Glomerular visceral epithelial cell (primary cell): ENCODE measurements at regions not wholly inside any gene's neighbourhood (a gene's known extent, or its start where the extent isn't known, plus 50 kb on each side); places are given as distances from the start of the nearest gene placed in this dataset.

ENCODE experiments used
- DNase-seq: peaks from one replicate; pipeline ENCODE4 v3.0.0-alpha.2; 2016; ENCODE audit errors: extremely low spot score

DNA sequence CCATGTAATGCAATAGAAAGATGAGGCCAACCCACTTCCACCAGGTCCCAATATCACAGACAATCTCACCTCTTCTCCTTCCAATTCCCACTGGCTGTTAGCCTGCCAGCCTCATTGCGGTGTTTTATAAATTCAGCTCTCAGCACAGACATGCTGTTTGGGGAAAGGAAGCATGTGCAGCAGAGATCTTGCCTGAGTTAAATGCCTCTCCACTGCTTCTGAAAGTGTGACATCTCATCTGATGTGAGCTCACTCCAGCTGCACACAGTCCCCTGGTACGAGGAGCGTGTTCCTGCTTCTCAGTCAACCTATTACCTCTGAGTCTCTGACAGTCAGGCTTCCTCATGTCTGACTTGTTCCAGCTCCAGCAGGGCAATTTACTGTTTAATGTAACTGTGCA, 122.7 kb upstream of the GUCY1A2 start:
- no peak for DNase-seq

- no peak for DNase-seq
These were observed 121.1 kb upstream of the GUCY1A2 start for GRCh38 chr11:107139396-107139795.

DNA sequence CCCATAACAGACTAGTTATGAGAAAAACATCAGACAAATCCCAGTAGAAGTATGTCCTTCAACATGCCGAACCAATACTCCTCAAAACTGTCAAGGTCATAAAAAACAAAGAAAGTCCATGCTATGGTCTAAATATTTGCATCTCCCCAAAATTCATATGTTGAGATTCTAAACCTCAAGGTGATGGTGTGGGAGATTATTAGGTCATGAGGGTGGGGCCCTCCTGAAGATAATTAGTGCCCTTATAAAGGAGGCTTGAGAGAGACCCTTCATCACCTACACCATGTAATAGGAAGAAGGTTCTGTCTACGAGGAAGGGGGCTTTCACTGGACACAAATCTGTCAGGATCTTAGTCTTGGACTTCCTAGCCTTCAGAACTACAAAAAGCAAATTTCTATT, 118.6 kb upstream of the GUCY1A2 start:
- DNase-seq: no peak

GRCh38 chr11:107131756-107132155, 113.5 kb upstream of the GUCY1A2 start:
- DNase-seq: no peak

DNA sequence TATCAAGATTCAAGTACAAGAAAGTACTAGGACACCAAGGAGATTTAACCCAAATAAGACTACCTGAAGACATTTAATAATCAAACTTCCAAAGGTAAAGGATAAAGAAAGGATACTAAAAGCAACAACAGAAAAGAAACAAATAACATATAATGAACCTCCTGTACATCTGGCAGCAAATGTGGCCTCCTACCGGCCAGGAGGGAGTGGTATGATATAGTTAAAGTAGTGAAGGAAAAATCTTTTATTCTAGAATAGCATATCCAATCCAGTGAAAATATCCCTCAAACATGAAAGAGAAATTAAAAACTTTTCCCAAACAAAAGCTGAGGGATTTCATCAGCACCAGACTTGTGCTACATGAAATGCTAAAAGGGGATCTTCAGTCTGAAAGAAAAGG, 104.7 kb upstream of the GUCY1A2 start:
- DNase-seq: no peak

- DNase-seq: peak; percentile 30
These were observed 99.9 kb upstream of the GUCY1A2 start for GRCh38 chr11:107118025-107118720.

GRCh38 chr11:107116358-107116757, 98.1 kb upstream of the GUCY1A2 start:
- DNase-seq: peak; percentile 73

DNA sequence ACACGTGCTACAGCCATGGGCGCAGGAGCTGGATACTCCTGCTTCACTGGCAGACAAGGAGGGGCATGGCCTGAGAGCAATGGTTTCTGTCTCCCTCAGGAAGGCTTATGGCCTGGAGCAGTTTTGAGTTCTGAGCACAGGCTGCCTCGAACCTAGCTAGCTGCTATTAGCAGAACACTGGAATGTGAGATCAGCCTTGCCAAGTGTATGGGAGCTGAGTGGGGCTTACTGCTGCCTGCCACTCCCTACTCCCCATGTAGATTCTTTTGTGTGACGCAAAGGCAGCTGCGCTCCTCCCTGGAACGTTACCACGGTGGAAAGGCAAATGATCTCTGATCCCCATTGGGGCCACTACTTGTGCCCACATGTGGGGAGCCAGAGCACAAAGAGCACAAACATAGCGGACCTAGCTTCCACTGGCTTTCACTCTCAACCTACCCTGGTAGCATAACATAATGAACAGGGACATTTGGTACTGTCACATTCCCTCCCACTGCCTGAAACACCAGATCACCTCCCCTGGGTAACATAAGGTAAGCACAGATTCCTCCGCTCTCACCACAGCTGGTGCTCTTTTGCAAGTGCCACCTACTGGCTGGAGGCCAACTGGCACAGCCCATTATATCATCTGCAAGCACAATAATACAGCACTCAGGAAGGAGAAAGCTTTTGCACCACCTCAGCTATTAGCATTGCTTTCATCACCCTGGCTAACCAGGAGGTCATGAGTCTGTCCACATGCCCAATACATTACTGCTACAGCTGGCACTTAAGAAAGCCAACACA, 84.6 kb upstream of the GUCY1A2 start:
- no peak for DNase-seq

DNA sequence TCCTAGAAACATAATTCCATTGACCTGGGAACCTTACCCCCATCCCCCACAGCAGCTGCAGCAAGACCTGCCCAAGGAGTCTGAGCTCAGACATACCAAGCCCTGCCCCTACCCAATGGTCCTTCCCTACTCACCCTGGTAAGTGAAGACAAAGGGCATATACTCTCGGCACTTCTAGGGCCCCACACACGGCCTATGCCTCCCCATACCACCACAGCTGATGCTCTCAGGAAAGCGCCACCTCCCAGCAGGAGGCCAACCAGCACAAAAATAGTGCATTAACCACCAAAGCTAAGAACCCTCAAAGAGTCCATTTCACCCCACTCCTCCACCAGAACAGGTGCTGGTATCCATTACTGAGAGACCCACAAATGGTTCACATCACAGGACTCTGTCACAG, 74.4 kb upstream of the GUCY1A2 start:
- no peak for DNase-seq

- no peak for DNase-seq
These were observed 60.1 kb upstream of the GUCY1A2 start for GRCh38 chr11:107078375-107078774.

DNA sequence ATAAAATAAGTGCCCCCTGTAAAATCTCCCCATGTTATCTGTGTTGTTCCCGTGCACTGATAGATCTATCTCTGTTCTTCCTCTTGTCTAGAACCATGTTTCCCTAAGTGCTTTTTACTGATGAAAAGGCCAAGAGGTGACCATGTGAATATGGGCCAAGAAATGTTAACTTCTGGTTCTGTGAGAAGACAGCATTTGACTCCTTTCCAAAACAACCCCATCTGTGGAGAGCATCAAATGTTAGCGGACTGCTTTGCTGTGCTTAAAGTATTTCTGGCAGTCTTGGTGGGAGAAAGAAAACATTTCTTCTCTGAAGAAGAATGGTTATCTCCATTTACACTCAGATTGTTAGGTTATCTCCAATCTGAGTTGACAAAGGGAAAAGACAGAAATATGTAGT, 58.6 kb upstream of the GUCY1A2 start:
- no peak for DNase-seq

DNA sequence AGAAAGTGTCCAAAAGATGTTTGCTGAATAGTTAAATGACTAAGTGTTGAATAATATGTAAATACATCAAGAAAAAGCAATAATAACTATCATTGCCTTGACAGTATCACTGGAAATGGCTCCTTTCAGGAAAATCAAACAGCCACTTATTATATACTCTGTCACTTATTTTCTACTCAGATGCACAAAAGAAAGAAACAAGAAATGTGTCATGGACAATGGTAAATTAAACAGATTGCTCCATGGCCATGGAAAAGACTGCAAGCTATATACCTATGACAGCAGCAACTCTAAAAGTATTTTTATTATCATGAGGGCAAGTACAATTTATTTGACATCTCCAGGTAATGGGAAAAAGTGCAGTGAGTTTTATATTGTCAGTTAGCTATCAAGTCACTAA, 52.9 kb upstream of the GUCY1A2 start:
- no peak for DNase-seq
